Body of pancreas (tissue), 4 donors: ENCODE measurements at regions not wholly inside any gene's neighbourhood (a gene's known extent, or its start where the extent isn't known, plus 50 kb on each side); places are given as distances from the start of the nearest gene placed in this dataset.

Source experiments
- ATAC-seq: fragments of 150-250 bp; one replicate; pipeline ENCODE4 v1.9.1; 2016
- DNase-seq, 4 donors: peaks; one replicate each; pipeline ENCODE4 v3.0.0-alpha.2; 2019
- H3K27ac ChIP-seq, 4 donors: fragments of 200-600 bp; sonication (generic); 1 replicate in 3 of 4; 2 replicates in 1 of 4; pipeline versions ENCODE4 v1.5.1 to v1.6.1; 2016 to 2019; ENCODE audit warnings: mild to moderate bottlenecking in 1 of 4, mixed read lengths in 1 of 4, moderate library complexity in 1 of 4
- H3K27me3 ChIP-seq, 2 donors: fragments of 200-600 bp; sonication (generic); one replicate each; pipeline ENCODE4 v1.6.0; 2016; ENCODE audit warnings: mild to moderate bottlenecking in 1 of 2
- H3K36me3 ChIP-seq, 2 donors: fragments of 200-600 bp; sonication (generic); replicated peaks in 1 of 2; 2 replicates each; pipeline ENCODE4 v1.5.1; 2016; ENCODE audit warnings: low read depth in 2 of 2; ENCODE audit not compliant: insufficient read depth in 1 of 2
- H3K4me1 ChIP-seq: fragments of 200-600 bp; sonication (generic); one replicate; pipeline ENCODE4 v1.6.0; 2016
- H3K4me3 ChIP-seq, 2 donors: fragments of 200-600 bp; sonication (generic); 1 replicate in 1 of 2; 2 replicates in 1 of 2; pipeline ENCODE4 v1.5.1; 2016 to 2019
- H3K9me3 ChIP-seq, 3 donors: fragments of 200-600 bp; sonication (generic); 1 replicate in 2 of 3; 2 replicates in 1 of 3; pipeline ENCODE4 v1.5.1; 2016
- CTCF ChIP-seq, 7 experiments: fragments of 450-650 bp in 4 of 7; fragments of 200-600 bp in 3 of 7; sonication (generic) in 3 of 7; IDR thresholded peaks; one replicate each; pipeline ENCODE4 v1.5.1; 2016 to 2019; ENCODE audit warnings: antibody characterized with exemption in 7 of 7
- POLR2A ChIP-seq, 3 donors: fragments of 450-650 bp; IDR thresholded peaks; one replicate each; pipeline ENCODE4 v1.6.1; 2016; ENCODE audit warnings: antibody characterized with exemption in 3 of 3, mild to moderate bottlenecking in 2 of 3
- WGBS, 2 donors: methylation state at CpG; one replicate each; pipeline ENCODE4 v1.1.5; 2017; 5-methylcytosine and 5-hydroxymethylcytosine counted together
- intact Hi-C: fragments of 100-400 bp; cut with DNase I; formaldehyde crosslinking; loops from one replicate; pipeline ENCODE4 v1.15.1; 2023

GRCh38 chr4:127559981-127560380, 72.8 kb upstream of the INTU start:
- no peaks in the 10 kb centered on the region for H3K4me1 ChIP-seq
- H3K27me3 ChIP-seq: no peaks in the 10 kb centered on the region
- no peaks in the 10 kb centered on the region for H3K36me3 ChIP-seq
- 70 to 97% methylated on average over 5 to 7 of the region's 7 CpGs for WGBS, 2 donors
- no peak for DNase-seq
- no peaks in the 10 kb centered on the region for H3K9me3 ChIP-seq
- no peak overlapping the region for H3K4me3 ChIP-seq
- ATAC-seq: no peak
- no peak overlapping the region for H3K27ac ChIP-seq
- TF ChIP-seq POLR2A (IDR thresholded peaks at IDR 0.05): no peak
- TF ChIP-seq CTCF (IDR thresholded peaks at IDR 0.05): no peak
- intact Hi-C loops: no loop called here

GRCh38 chr4:127560755-127561154, 72.0 kb upstream of the INTU start:
- Histone ChIP-seq H3K4me1 (no peaks in the 10 kb centered on the region), H3K27ac (no peak overlapping the region), H3K9me3 (no peaks in the 10 kb centered on the region), H3K27me3 (no peaks in the 10 kb centered on the region), H3K4me3 (no peak overlapping the region), H3K36me3 (no peaks in the 10 kb centered on the region)
- DNase-seq (no peak), ATAC-seq (no peak)
- 88% methylated on average over 3 of the region's 3 CpGs for WGBS, 2 donors
- intact Hi-C loops: no loop called here
- TF ChIP-seq CTCF (IDR thresholded peaks at IDR 0.05): no peak
- TF ChIP-seq POLR2A (IDR thresholded peaks at IDR 0.05): no peak

- H3K4me3 ChIP-seq: no peak overlapping the region
- no peak for DNase-seq
- no peaks in the 10 kb centered on the region for H3K9me3 ChIP-seq
- H3K27me3 ChIP-seq: no peaks in the 10 kb centered on the region
- 44 to 57% methylated on average over 2 of the region's 2 CpGs for WGBS, 2 donors
- H3K27ac ChIP-seq: no peak overlapping the region
- no peaks in the 10 kb centered on the region for H3K36me3 ChIP-seq
- TF ChIP-seq CTCF (IDR thresholded peaks at IDR 0.05) (no peak), POLR2A (IDR thresholded peaks at IDR 0.05) (no peak)
- ATAC-seq: no peak
- no peaks in the 10 kb centered on the region for H3K4me1 ChIP-seq
- intact Hi-C loops: no loop called here
Measured at GRCh38 chr4:127574643-127575042, 58.1 kb upstream of the INTU start.

GRCh38 chr4:127575888-127576287, 56.9 kb upstream of the INTU start:
- DNase-seq (no peak), ATAC-seq (no peak)
- no peaks in the 10 kb centered on the region for H3K9me3 ChIP-seq
- TF ChIP-seq CTCF (IDR thresholded peaks at IDR 0.05): no peak
- TF ChIP-seq POLR2A (IDR thresholded peaks at IDR 0.05): no peak
- no peak overlapping the region for H3K4me3 ChIP-seq
- H3K27me3 ChIP-seq: no peaks in the 10 kb centered on the region
- H3K36me3 ChIP-seq: no peaks in the 10 kb centered on the region
- no peak overlapping the region for H3K27ac ChIP-seq
- 55 to 62% methylated on average over 2 of the region's 2 CpGs for WGBS, 2 donors
- H3K4me1 ChIP-seq: no peaks in the 10 kb centered on the region
- intact Hi-C loops: no loop called here

- 29 to 41% methylated on average over 2 to 3 of the region's 3 CpGs for WGBS, 2 donors
- no peak for TF ChIP-seq POLR2A (IDR thresholded peaks at IDR 0.05)
- no peak for TF ChIP-seq CTCF (IDR thresholded peaks at IDR 0.05)
- no peak for DNase-seq
- Histone ChIP-seq H3K4me1 (no peaks in the 10 kb centered on the region), H3K4me3 (no peak overlapping the region), H3K9me3 (no peaks in the 10 kb centered on the region), H3K36me3 (no peaks in the 10 kb centered on the region), H3K27ac (no peak overlapping the region), H3K27me3 (no peaks in the 10 kb centered on the region)
- intact Hi-C loops: no loop called here
- ATAC-seq: no peak
Measured at GRCh38 chr4:127578491-127578890, 54.3 kb upstream of the INTU start.
